Parathyroid adenoma (tissue), 2 donors: ENCODE measurements at regions not wholly inside any gene's neighbourhood (a gene's known extent, or its start where the extent isn't known, plus 50 kb on each side); places are given as distances from the start of the nearest gene placed in this dataset.

Experiments used
- H2AFZ ChIP-seq: fragments of 300-600 bp; sonication (generic); one replicate; pipeline ENCODE4 v1.7.0; 2017; ENCODE audit warnings: antibody characterized with exemption, mild to moderate bottlenecking
- H3K27ac ChIP-seq: fragments of 300-600 bp; sonication (generic); one replicate; pipeline ENCODE4 v1.7.0; 2017
- H3K27me3 ChIP-seq: fragments of 300-600 bp; sonication (generic); one replicate; pipeline ENCODE4 v1.7.0; 2017; ENCODE audit warnings: low read length; ENCODE audit not compliant: control insufficient read depth, insufficient read depth
- H3K36me3 ChIP-seq: fragments of 300-600 bp; sonication (generic); one replicate; pipeline ENCODE4 v1.7.0; 2017; ENCODE audit warnings: low read length; ENCODE audit not compliant: control insufficient read depth, insufficient read depth
- H3K4me1 ChIP-seq: fragments of 300-600 bp; sonication (generic); one replicate; pipeline ENCODE4 v1.7.0; 2017; ENCODE audit warnings: control low read depth
- H3K4me2 ChIP-seq: fragments of 300-600 bp; sonication (generic); one replicate; pipeline ENCODE4 v1.7.0; 2017; ENCODE audit warnings: low read length
- H3K4me3 ChIP-seq: fragments of 300-600 bp; sonication (generic); one replicate; pipeline ENCODE4 v1.7.0; 2017; ENCODE audit warnings: low read depth, low read length
- H3K79me2 ChIP-seq: fragments of 300-600 bp; sonication (generic); one replicate; pipeline ENCODE4 v1.7.0; 2017; ENCODE audit warnings: control low read depth
- H3K9ac ChIP-seq: fragments of 300-600 bp; sonication (generic); one replicate; pipeline ENCODE4 v1.7.0; 2017; ENCODE audit warnings: mild to moderate bottlenecking
- H3K9me3 ChIP-seq: fragments of 300-600 bp; sonication (generic); one replicate; pipeline ENCODE4 v1.7.0; 2017; ENCODE audit warnings: low read length; ENCODE audit not compliant: control insufficient read depth
- TF ChIP-seq, protein P1 (sequence below): fragments of 300-600 bp; sonication (generic); IDR thresholded peaks from one replicate; pipeline ENCODE4 v1.7.0; 2017; ENCODE audit warnings: antibody characterized with exemption, mild to moderate bottlenecking
- donor health status: primary hyperparathyroidism.

DNA sequence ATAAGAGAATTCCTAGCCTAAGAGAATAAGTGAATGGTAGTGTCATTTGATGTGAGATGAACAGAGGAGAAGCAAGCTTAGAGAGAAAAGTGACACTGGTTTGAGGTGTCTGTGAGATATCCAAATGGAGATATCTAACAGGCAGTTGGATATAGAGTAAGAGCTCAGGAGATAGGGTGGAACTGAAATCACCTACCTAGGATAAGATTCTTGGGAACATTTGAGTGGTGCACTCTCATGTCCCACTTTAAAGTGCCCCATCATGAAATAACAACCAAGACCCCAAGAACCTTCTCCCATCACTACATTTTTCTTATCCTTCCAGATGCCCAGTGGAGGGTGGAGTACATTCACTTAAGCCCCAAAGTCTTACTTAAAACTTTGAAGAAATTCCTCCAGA is 109.0 kb upstream of the MAFB start:
- Histone ChIP-seq H3K9me3 (no peaks in the 10 kb centered on the region), H3K27ac (no peak overlapping the region), H2AFZ (no peak overlapping the region), H3K36me3 (no peaks in the 10 kb centered on the region), H3K27me3 (no peaks in the 10 kb centered on the region), H3K79me2 (peaks cover 4% of the 10 kb centered on the region), H3K9ac (no peak overlapping the region), H3K4me2 (no peak overlapping the region), H3K4me1 (no peaks in the 10 kb centered on the region), H3K4me3 (no peak overlapping the region)
- TF ChIP-seq, protein P1, sequence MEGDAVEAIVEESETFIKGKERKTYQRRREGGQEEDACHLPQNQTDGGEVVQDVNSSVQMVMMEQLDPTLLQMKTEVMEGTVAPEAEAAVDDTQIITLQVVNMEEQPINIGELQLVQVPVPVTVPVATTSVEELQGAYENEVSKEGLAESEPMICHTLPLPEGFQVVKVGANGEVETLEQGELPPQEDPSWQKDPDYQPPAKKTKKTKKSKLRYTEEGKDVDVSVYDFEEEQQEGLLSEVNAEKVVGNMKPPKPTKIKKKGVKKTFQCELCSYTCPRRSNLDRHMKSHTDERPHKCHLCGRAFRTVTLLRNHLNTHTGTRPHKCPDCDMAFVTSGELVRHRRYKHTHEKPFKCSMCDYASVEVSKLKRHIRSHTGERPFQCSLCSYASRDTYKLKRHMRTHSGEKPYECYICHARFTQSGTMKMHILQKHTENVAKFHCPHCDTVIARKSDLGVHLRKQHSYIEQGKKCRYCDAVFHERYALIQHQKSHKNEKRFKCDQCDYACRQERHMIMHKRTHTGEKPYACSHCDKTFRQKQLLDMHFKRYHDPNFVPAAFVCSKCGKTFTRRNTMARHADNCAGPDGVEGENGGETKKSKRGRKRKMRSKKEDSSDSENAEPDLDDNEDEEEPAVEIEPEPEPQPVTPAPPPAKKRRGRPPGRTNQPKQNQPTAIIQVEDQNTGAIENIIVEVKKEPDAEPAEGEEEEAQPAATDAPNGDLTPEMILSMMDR = no peak

- H3K4me1 ChIP-seq = no peaks in the 10 kb centered on the region
- no peak overlapping the region for H3K4me3 ChIP-seq
- no peaks in the 10 kb centered on the region for H3K9me3 ChIP-seq
- H3K36me3 ChIP-seq = no peaks in the 10 kb centered on the region
- H3K9ac ChIP-seq = no peak overlapping the region
- H2AFZ ChIP-seq = no peak overlapping the region
- no peak overlapping the region for H3K4me2 ChIP-seq
- H3K27me3 ChIP-seq = no peaks in the 10 kb centered on the region
- no peak overlapping the region for H3K27ac ChIP-seq
- TF ChIP-seq, protein P1 = no peak
- peaks cover 1% of the 10 kb centered on the region for H3K79me2 ChIP-seq
Observed at GRCh38 chr20:40802886-40803285, 113.8 kb upstream of the MAFB start.

DNA sequence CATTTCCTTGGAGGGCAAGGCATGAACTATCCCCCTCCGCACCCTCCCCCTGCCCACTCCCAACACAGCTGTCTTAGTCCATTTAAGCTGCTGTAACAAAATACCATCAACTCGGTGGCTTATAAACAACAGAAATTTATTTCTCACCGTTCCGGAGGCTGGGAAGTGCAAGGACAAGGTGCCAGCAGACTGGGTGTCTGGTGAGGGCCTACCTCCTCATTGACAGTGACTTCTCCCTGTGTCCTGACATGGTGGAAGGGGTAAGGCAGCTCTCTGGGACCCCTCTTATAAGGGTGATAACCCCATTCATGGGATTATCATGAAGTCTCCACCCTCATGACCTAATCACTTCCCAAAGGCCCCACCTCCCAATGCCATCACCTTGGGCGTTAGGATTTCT is 114.3 kb upstream of the MAFB start:
- Histone ChIP-seq H3K9me3 (no peaks in the 10 kb centered on the region), H3K4me1 (no peaks in the 10 kb centered on the region), H2AFZ (no peak overlapping the region), H3K9ac (no peak overlapping the region), H3K27me3 (no peaks in the 10 kb centered on the region), H3K27ac (no peak overlapping the region), H3K36me3 (no peaks in the 10 kb centered on the region), H3K79me2 (no peaks in the 10 kb centered on the region), H3K4me3 (no peak overlapping the region), H3K4me2 (no peak overlapping the region)
- TF ChIP-seq, protein P1 = no peak

- Histone ChIP-seq H3K36me3 (no peaks in the 10 kb centered on the region), H3K4me2 (no peak overlapping the region), H3K4me3 (no peak overlapping the region), H3K27me3 (no peaks in the 10 kb centered on the region), H3K9ac (no peak overlapping the region), H2AFZ (no peak overlapping the region), H3K4me1 (no peaks in the 10 kb centered on the region), H3K79me2 (no peaks in the 10 kb centered on the region), H3K9me3 (no peaks in the 10 kb centered on the region), H3K27ac (no peak overlapping the region)
- TF ChIP-seq, protein P1 = no peak
Observed at GRCh38 chr20:40805592-40805991, 116.6 kb upstream of the MAFB start.

DNA sequence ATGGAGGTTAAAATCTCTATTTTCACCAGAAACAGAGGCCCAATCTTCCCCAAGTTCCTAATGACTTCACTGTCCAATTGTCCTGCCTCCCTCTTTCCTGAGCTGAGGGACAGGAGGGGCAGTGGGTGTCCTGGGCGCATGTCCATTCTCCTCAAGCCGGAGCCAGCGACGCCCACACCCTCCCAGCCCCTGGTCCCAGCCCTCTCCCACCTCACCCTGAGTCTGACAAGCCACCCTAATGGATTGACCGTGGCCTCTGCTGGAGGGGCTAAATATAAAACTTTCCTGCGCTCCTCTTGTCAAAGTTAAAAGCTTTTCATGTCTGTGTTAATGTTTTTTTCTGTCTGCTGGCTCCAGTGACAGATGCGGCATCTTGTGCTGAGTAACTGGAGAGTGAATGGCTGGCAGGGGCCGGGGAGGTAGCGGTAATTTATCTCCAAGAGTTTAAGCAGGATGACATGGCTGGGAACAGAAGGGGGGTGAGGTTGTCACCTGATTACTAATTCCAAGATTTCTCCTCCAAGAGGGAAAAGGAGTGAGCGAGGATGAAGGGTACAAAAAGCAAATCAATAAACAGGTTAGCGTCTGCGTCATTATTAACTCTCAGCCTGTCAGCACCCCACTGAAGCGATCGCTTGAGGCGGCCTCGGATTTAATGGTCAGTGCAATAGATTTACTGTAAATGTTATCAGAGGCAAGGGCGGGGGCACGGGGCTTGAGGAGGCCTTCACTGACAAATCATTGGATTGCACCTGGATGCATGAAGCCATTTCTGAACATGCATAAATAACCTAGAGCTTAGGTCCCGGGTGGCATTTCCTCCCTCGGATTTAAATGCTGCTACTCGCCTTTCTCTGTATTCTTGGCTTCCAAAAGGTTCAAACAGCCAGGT is 118.1 kb upstream of the MAFB start:
- no peak overlapping the region for H2AFZ ChIP-seq
- no peak overlapping the region for H3K4me2 ChIP-seq
- no peaks in the 10 kb centered on the region for H3K27me3 ChIP-seq
- no peak overlapping the region for H3K9ac ChIP-seq
- TF ChIP-seq, protein P1 = no peak
- no peaks in the 10 kb centered on the region for H3K79me2 ChIP-seq
- H3K36me3 ChIP-seq = no peaks in the 10 kb centered on the region
- no peaks in the 10 kb centered on the region for H3K9me3 ChIP-seq
- H3K4me1 ChIP-seq = no peaks in the 10 kb centered on the region
- no peak overlapping the region for H3K4me3 ChIP-seq
- no peak overlapping the region for H3K27ac ChIP-seq
